Hepatocyte (in vitro differentiated cells): ENCODE measurements at regions not wholly inside any gene's neighbourhood (a gene's known extent, or its start where the extent isn't known, plus 50 kb on each side); places are given as distances from the start of the nearest gene placed in this dataset.

Experiments used
- DNase-seq: peaks from one replicate; pipeline ENCODE4 v3.0.0-alpha.2; 2016; ENCODE audit warnings: low spot score
- H2AFZ ChIP-seq: fragments of 200-600 bp; sonication (generic); 2 replicates; pipeline ENCODE4 v1.6.0; 2016; ENCODE audit warnings: antibody characterized with exemption, mild to moderate bottlenecking
- H3K27ac ChIP-seq: fragments of 200-600 bp; sonication (generic); 2 replicates; pipeline ENCODE4 v1.5.1; 2016; ENCODE audit warnings: mild to moderate bottlenecking
- H3K27me3 ChIP-seq: fragments of 200-600 bp; sonication (generic); 2 replicates; pipeline ENCODE4 v1.6.1; 2016
- H3K36me3 ChIP-seq: fragments of 200-600 bp; sonication (generic); replicated peaks from 2 replicates; pipeline ENCODE4 v1.5.1; 2016; ENCODE audit warnings: low read depth; ENCODE audit not compliant: insufficient read depth
- H3K4me1 ChIP-seq: fragments of 200-600 bp; sonication (generic); 2 replicates; pipeline ENCODE4 v1.5.1; 2016; ENCODE audit warnings: mild to moderate bottlenecking, moderate library complexity; ENCODE audit not compliant: insufficient read depth
- H3K4me2 ChIP-seq: fragments of 200-600 bp; sonication (generic); 2 replicates; pipeline ENCODE4 v1.6.0; 2016
- H3K4me3 ChIP-seq: fragments of 200-600 bp; sonication (generic); 2 replicates; pipeline ENCODE4 v1.5.1; 2016; ENCODE audit warnings: mild to moderate bottlenecking
- H3K79me2 ChIP-seq: fragments of 200-600 bp; sonication (generic); 2 replicates; pipeline ENCODE4 v1.6.0; 2017; ENCODE audit warnings: mild to moderate bottlenecking
- H3K9me2 ChIP-seq: fragments of 200-600 bp; sonication (generic); replicated peaks from 2 replicates; pipeline ENCODE4 v1.6.0; 2017; ENCODE audit warnings: mild to moderate bottlenecking; ENCODE audit not compliant: insufficient read depth
- H3K9me3 ChIP-seq: fragments of 200-600 bp; sonication (generic); 2 replicates; pipeline ENCODE4 v1.5.1; 2016; ENCODE audit warnings: low read depth, mild to moderate bottlenecking
- H4K20me1 ChIP-seq: fragments of 200-600 bp; sonication (generic); 2 replicates; pipeline ENCODE4 v1.6.0; 2016; ENCODE audit warnings: mild to moderate bottlenecking; ENCODE audit not compliant: insufficient read depth, poor library complexity, severe bottlenecking
- EZH2 ChIP-seq: fragments of 200-600 bp; sonication (generic); IDR thresholded peaks from 2 replicates; pipeline ENCODE4 v1.6.1; 2016; ENCODE audit warnings: antibody characterized with exemption, mild to moderate bottlenecking, borderline replicate concordance
- EZH2phosphoT487 ChIP-seq: fragments of 200-600 bp; sonication (generic); IDR thresholded peaks from one replicate; pipeline ENCODE4 v1.6.1; 2018; ENCODE audit warnings: antibody characterized with exemption, mild to moderate bottlenecking, low read depth, moderate library complexity; ENCODE audit not compliant: unreplicated experiment, severe bottlenecking
- WGBS: methylation state at CpG from one replicate; pipeline ENCODE4 v1.1.6; 2016; ENCODE audit warnings: low lambda C conversion rate; ENCODE audit errors: missing lambda C conversion rate; 5-methylcytosine and 5-hydroxymethylcytosine counted together
- TF ChIP-seq, protein P1 (sequence below): fragments of 200-600 bp; sonication (generic); IDR thresholded peaks from 2 replicates; pipeline ENCODE4 v1.5.1; 2016; ENCODE audit warnings: antibody characterized with exemption, mild to moderate bottlenecking; ENCODE audit not compliant: poor library complexity

DNA sequence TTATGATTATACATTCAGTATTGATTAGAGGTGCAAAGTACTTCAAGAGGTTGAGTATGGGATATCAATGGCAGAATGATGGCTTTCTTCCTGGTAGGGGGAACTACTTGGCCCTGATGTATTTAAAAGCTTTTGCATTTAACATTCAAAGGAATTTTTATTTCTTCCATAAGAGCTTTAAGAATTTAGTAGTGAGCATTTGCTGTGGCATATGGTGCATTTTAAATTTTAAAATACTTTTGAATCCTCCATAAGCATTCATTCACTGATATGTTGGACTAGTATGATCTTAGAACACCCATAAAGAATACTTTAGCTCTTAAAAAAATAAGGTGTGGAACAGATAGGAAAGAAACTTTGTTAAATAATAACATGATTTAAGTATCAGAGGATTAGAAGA, 191.9 kb upstream of the PPP1R3A start:
- Histone ChIP-seq H3K27me3 (no peaks in the 10 kb centered on the region), H3K79me2 (peaks cover 15% of the 10 kb centered on the region), H2AFZ (no peak overlapping the region), H3K27ac (no peak overlapping the region), H3K36me3 (no peaks in the 10 kb centered on the region), H3K4me3 (no peak overlapping the region), H4K20me1 (no peaks in the 10 kb centered on the region), H3K9me3 (no peaks in the 10 kb centered on the region), H3K4me2 (no peak overlapping the region), H3K9me2 (no peaks in the 10 kb centered on the region), H3K4me1 (no peaks in the 10 kb centered on the region)
- TF ChIP-seq, protein P1, sequence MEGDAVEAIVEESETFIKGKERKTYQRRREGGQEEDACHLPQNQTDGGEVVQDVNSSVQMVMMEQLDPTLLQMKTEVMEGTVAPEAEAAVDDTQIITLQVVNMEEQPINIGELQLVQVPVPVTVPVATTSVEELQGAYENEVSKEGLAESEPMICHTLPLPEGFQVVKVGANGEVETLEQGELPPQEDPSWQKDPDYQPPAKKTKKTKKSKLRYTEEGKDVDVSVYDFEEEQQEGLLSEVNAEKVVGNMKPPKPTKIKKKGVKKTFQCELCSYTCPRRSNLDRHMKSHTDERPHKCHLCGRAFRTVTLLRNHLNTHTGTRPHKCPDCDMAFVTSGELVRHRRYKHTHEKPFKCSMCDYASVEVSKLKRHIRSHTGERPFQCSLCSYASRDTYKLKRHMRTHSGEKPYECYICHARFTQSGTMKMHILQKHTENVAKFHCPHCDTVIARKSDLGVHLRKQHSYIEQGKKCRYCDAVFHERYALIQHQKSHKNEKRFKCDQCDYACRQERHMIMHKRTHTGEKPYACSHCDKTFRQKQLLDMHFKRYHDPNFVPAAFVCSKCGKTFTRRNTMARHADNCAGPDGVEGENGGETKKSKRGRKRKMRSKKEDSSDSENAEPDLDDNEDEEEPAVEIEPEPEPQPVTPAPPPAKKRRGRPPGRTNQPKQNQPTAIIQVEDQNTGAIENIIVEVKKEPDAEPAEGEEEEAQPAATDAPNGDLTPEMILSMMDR: no peak
- TF ChIP-seq EZH2phosphoT487 (no peak), EZH2 (no peak)
- DNase-seq: no peak

DNA sequence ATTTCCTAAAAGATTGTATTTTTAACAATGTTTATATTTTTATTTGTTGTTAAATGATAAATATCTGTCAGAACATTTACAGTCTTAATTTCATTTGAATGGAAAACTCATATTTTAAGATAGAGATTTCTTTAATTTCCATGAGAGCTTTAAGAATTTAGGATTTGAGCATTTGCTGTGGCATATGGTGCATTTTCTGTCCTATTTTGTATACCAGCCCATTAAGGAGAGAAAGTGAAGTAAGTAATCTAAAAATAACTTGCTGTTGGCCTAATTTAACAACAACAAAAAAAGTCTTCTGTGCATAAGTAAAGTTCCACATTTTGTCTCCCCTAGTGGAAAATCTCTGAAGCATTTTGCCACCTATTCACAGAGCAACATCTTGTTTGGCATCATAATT, 190.9 kb upstream of the PPP1R3A start:
- Histone ChIP-seq H3K27me3 (no peaks in the 10 kb centered on the region), H3K4me3 (no peak overlapping the region), H3K27ac (no peak overlapping the region), H3K4me2 (no peak overlapping the region), H3K79me2 (peaks cover 19% of the 10 kb centered on the region), H2AFZ (no peak overlapping the region), H3K36me3 (no peaks in the 10 kb centered on the region), H3K9me2 (no peaks in the 10 kb centered on the region), H3K4me1 (no peaks in the 10 kb centered on the region), H4K20me1 (no peaks in the 10 kb centered on the region), H3K9me3 (no peaks in the 10 kb centered on the region)
- TF ChIP-seq EZH2: no peak
- TF ChIP-seq, protein P1: no peak
- TF ChIP-seq EZH2phosphoT487: no peak
- DNase-seq: no peak

DNA sequence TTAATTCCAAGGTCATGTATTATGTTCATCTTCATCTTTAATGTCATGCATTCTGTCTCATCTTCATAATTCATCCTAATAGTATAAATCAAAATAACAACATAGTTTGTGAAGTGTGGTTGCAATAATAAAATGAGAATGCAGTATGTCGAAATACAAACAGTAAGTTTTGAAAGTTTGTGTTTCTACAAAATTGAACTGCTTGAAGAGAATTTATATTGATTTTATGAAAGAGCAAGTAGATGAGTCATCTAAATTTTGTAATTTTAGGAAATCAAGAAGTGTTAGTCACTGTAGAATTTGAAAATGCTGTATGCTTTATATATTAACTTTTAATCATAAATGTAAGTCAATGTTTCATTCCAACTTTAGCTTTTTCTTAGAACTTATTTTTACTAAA, 190.5 kb upstream of the PPP1R3A start:
- no peaks in the 10 kb centered on the region for H3K4me1 ChIP-seq
- H3K27me3 ChIP-seq: no peaks in the 10 kb centered on the region
- H3K9me2 ChIP-seq: no peaks in the 10 kb centered on the region
- no peak for DNase-seq
- no peaks in the 10 kb centered on the region for H4K20me1 ChIP-seq
- H3K4me3 ChIP-seq: no peak overlapping the region
- no peak overlapping the region for H3K4me2 ChIP-seq
- 95% methylated on average over 1 of the region's 1 CpG for WGBS
- no peak overlapping the region for H3K27ac ChIP-seq
- no peak for TF ChIP-seq EZH2phosphoT487
- TF ChIP-seq, protein P1: no peak
- TF ChIP-seq EZH2: no peak
- peaks cover 19% of the 10 kb centered on the region for H3K79me2 ChIP-seq
- H3K9me3 ChIP-seq: no peaks in the 10 kb centered on the region
- H2AFZ ChIP-seq: no peak overlapping the region
- no peaks in the 10 kb centered on the region for H3K36me3 ChIP-seq

DNA sequence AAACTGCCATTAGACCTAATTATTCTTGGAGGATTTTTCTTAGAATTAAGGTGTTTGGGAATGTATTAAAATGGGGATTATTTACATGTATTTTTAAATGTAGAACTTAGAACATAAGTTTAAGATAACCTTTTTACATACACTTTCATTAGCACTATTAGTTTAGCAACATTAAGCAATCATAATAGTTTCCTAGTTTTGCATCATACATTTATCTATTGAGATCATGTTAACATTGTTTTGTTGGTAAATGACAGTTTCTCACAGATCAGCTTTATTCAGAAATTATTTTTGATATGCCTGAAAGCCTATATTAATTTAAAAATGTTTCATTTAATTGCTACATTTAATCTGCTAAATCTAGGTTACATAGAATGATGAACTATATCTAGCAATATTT, 189.7 kb upstream of the PPP1R3A start:
- Histone ChIP-seq H3K4me1 (peaks cover under 1% of the 10 kb centered on the region), H2AFZ (no peak overlapping the region), H3K36me3 (no peaks in the 10 kb centered on the region), H3K27me3 (no peaks in the 10 kb centered on the region), H3K79me2 (peaks cover 19% of the 10 kb centered on the region), H3K9me3 (no peaks in the 10 kb centered on the region), H3K4me2 (no peak overlapping the region), H4K20me1 (no peaks in the 10 kb centered on the region), H3K9me2 (no peaks in the 10 kb centered on the region), H3K4me3 (no peak overlapping the region), H3K27ac (no peak overlapping the region)
- no peak for DNase-seq
- TF ChIP-seq, protein P1: no peak
- TF ChIP-seq EZH2phosphoT487 (no peak), EZH2 (no peak)
